ENCODE measurements at regions not wholly inside any gene's neighbourhood (a gene's known extent, or its start where the extent isn't known, plus 50 kb on each side); places are given as distances from the start of the nearest gene placed in this dataset.

GRCh38 chr6:134534708-134535149 is 216.8 kb upstream of the SGK1 start:
- no peak for DNase-seq (ENCODE audit: extremely low read depth in 1 of 2, low read depth in 1 of 2)

- no peak for DNase-seq (ENCODE audit: extremely low read depth in 1 of 2, low read depth in 1 of 2)
Measured at GRCh38 chr6:134533991-134534390, 216.1 kb upstream of the SGK1 start.

- no peak for DNase-seq (ENCODE audit: extremely low read depth in 1 of 2, low read depth in 1 of 2)
Measured at GRCh38 chr6:134532694-134533624, 215.0 kb upstream of the SGK1 start.

GRCh38 chr6:134531611-134532010 is 213.7 kb upstream of the SGK1 start:
- DNase-seq (ENCODE audit: extremely low read depth in 1 of 2, low read depth in 1 of 2), result no peak

GRCh38 chr6:134531188-134531551 is 213.3 kb upstream of the SGK1 start:
- DNase-seq (ENCODE audit: extremely low read depth in 1 of 2, low read depth in 1 of 2), result no peak

- DNase-seq (ENCODE audit: extremely low read depth in 1 of 2, low read depth in 1 of 2), result no peak
Measured at GRCh38 chr6:134529921-134530320, 212.0 kb upstream of the SGK1 start.

- no peak for DNase-seq (ENCODE audit: extremely low read depth in 1 of 2, low read depth in 1 of 2)
Measured at GRCh38 chr6:134529305-134529704, 211.4 kb upstream of the SGK1 start.

GRCh38 chr6:134527108-134527787 is 209.3 kb upstream of the SGK1 start:
- DNase-seq (ENCODE audit: extremely low read depth in 1 of 2, low read depth in 1 of 2), result no peak

GRCh38 chr6:134525190-134525868 is 207.4 kb upstream of the SGK1 start:
- DNase-seq (ENCODE audit: extremely low read depth in 1 of 2, low read depth in 1 of 2), result no peak

GRCh38 chr6:134523903-134524650 is 206.2 kb upstream of the SGK1 start:
- DNase-seq (ENCODE audit: extremely low read depth in 1 of 2, low read depth in 1 of 2), result no peak

GRCh38 chr6:134523051-134523450 is 205.1 kb upstream of the SGK1 start:
- DNase-seq (ENCODE audit: extremely low read depth in 1 of 2, low read depth in 1 of 2), result no peak

- no peak for DNase-seq (ENCODE audit: extremely low read depth in 1 of 2, low read depth in 1 of 2)
Measured at GRCh38 chr6:134521116-134521501, 203.2 kb upstream of the SGK1 start.

GRCh38 chr6:134520181-134521115 is 202.5 kb upstream of the SGK1 start:
- no peak for DNase-seq (ENCODE audit: extremely low read depth in 1 of 2, low read depth in 1 of 2)

- DNase-seq (ENCODE audit: extremely low read depth in 1 of 2, low read depth in 1 of 2), result no peak
Measured at GRCh38 chr6:134519465-134519864, 201.6 kb upstream of the SGK1 start.

GRCh38 chr6:134517868-134518267 is 200.0 kb upstream of the SGK1 start:
- no peak for DNase-seq (ENCODE audit: extremely low read depth in 1 of 2, low read depth in 1 of 2)

- DNase-seq (ENCODE audit: extremely low read depth in 1 of 2, low read depth in 1 of 2), result no peak
Measured at GRCh38 chr6:134517145-134517658, 199.3 kb upstream of the SGK1 start.

- no peak for DNase-seq (ENCODE audit: extremely low read depth in 1 of 2, low read depth in 1 of 2)
Measured at GRCh38 chr6:134516582-134516981, 198.7 kb upstream of the SGK1 start.

- no peak for DNase-seq (ENCODE audit: extremely low read depth in 1 of 2, low read depth in 1 of 2)
Measured at GRCh38 chr6:134515986-134516385, 198.1 kb upstream of the SGK1 start.

- DNase-seq (ENCODE audit: extremely low read depth in 1 of 2, low read depth in 1 of 2), result no peak
Measured at GRCh38 chr6:134512981-134513391, 195.1 kb upstream of the SGK1 start.
